NCI-H2029 (cell line): ENCODE measurements at regions not wholly inside any gene's neighbourhood (a gene's known extent, or its start where the extent isn't known, plus 50 kb on each side); places are given as distances from the start of the nearest gene placed in this dataset.
"Not testable (repeated sequence)": the region's sequence is repeated elsewhere in the genome, so short reads cannot be mapped to it uniquely, and the experiment has no call there.

Source experiments
- DNase-seq: peaks from one replicate; lab custom pipeline; 2025; lab: John Stamatoyannopoulos, UW

- DNase-seq = no peak
These were observed 68.9 kb downstream of the CYP26B1 start for GRCh38 chr2:72078773-72079172.

- DNase-seq = no peak
These were observed 69.9 kb downstream of the CYP26B1 start for GRCh38 chr2:72077702-72078169.

GRCh38 chr2:72073373-72073772 lies 74.3 kb downstream of the CYP26B1 start:
- DNase-seq = not testable (repeated sequence)

DNA sequence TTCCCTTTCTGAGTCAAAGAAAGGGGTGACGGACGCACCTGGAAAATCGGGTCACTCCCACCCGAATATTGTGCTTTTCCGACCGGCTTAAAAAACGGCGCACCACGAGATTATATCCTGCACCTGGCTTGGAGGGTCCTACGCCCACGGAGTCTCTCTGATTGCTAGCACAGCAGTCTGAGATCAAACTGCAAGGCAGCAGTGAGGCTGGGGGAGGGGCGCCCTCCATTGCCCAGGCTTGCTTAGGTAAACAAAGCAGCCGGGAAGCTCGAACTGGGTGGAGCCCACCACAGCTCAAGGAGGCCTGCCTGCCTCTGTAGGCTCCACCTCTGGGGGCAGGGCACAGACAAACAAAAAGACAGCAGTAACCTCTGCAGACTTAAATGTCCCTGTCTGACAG lies 83.5 kb downstream of the CYP26B1 start:
- not testable (repeated sequence) for DNase-seq

DNA sequence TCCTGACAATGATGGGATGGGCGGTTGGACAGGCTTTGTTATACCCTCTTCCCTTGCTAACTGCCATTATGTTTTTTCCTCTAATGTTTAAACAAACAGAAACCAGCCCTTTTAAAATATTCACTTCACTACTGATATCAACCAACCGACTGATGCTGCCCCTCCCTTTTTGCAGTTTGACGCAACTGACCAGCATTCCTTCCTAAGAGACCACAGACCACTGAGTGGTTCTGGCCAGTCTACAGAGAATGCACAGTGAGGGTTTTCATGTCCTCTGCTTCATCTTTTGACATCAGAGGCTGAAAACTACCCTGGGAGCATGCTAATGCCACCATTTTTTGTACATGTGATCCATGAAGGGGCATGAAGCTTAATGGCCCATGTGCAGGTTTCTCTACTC lies 85.3 kb downstream of the CYP26B1 start:
- no peak for DNase-seq

- no peak for DNase-seq
These were observed 90.4 kb downstream of the CYP26B1 start for GRCh38 chr2:72057308-72057707.

DNA sequence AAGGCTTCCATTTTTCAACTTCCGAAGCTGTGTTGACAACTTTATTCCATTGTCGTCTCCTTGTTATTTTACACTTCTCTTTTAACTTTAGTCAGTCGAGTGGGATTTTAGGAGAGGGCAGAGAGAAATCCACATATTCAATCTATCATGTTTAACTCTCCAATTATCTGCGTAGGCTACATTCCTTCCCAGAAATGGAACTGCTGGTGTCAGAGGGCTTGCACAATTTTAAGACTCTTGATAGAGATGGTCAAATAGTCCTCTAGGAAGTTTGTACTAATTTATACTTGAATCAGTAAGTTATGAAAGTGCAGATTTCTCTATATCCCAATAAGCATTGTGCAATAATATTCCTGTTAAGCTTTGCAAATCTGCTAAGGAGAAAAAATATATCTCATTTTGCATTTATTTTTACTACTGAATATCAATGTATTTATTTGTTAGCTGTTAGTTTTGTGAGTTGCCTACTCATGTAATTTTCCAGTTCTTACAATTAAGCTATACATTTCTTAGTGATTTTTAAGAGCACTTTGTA lies 95.6 kb downstream of the CYP26B1 start:
- no peak for DNase-seq

DNA sequence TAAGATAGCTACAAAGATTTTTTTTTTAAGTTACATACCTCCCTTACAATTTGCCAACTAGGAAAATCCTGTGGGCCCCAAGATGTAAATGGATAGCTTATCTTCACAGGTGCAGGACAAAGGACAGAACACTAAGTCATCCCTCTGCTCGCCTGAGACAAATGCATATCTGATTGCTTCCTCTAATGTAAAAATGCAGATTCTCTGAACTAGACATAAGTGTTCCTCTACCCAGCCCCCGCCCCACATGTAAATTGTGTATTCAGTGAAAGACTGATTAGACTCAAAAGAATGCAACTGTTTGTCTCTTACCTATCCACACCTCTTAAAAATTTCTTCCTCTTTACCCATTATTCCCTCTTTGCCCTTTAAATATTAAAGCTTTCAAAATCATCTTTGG lies 96.5 kb downstream of the CYP26B1 start:
- no peak for DNase-seq

DNA sequence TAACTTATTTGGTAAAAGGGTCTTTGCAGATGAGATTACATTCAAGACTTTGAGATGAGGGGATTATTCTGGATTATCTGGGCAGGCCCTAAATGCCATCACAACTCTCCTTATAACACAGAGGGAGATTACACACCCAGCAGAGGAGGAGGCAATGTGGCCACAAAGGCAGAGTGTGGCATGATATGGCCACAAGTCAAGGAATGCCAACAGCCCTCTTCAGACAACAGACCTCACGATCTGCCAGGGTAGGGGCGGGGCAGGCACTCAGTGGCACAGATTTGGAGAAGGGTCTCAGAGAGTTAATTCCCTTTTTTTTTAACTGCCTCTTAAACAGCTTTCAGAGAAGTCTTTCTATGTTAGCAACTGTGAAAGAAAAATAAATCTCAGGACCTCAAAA lies 96.9 kb downstream of the CYP26B1 start:
- DNase-seq = no peak

GRCh38 chr2:72048881-72049477 lies 98.7 kb downstream of the CYP26B1 start:
- DNase-seq = no peak

GRCh38 chr2:72043985-72044384 lies 103.7 kb downstream of the CYP26B1 start:
- no peak for DNase-seq

DNA sequence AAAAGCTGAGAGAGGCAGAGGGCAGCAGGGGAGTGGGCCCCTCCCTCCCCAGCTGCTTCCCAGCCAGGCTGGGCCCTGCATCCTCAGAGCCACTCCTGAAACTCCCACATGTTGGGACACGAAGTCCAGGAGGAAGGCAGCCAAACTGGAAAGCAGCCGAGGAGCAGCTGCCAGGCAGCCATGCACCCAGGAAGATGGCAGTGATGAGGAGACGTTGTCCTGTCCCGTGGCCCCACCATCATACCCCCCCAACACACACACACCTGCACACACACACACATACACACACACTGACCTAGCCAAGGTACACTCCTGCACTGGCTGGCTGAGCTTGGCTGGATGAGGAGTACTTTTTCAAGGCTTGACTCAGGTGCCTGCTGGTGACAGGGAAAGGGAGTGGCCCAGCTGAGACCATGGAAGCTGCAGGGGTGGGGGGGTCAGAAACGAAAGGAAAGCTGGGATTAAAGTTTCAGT lies 106.0 kb downstream of the CYP26B1 start:
- DNase-seq = no peak

- DNase-seq = no peak
These were observed 106.8 kb downstream of the CYP26B1 start for GRCh38 chr2:72040629-72041571.

GRCh38 chr2:72038524-72038923 lies 109.1 kb downstream of the CYP26B1 start:
- no peak for DNase-seq

DNA sequence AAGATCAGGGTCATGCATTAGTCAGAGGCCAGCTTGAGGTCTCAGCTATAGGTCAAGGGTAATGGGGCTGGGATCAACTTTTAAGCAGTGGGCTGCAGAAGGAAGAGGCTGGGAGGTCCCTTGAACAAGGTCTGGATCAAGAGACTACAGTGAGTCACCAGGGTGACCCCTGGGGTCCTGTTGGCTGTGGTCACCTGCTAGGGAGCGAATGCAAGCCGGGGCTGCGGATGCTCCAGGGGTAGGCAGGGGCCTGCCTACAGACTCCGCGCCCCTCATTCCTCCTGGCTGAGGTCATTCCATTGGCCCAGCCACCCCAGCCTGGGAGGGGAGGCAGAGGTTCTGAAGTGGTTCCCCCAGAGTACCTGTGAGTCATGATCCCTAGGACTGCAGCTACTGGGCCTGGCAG lies 110.4 kb downstream of the CYP26B1 start:
- DNase-seq = no peak

- no peak for DNase-seq
These were observed 111.1 kb downstream of the CYP26B1 start for GRCh38 chr2:72036595-72036994.

- DNase-seq = no peak
These were observed 111.5 kb downstream of the CYP26B1 start for GRCh38 chr2:72036173-72036545.

GRCh38 chr2:72035518-72036172 lies 112.0 kb downstream of the CYP26B1 start:
- no peak for DNase-seq

DNA sequence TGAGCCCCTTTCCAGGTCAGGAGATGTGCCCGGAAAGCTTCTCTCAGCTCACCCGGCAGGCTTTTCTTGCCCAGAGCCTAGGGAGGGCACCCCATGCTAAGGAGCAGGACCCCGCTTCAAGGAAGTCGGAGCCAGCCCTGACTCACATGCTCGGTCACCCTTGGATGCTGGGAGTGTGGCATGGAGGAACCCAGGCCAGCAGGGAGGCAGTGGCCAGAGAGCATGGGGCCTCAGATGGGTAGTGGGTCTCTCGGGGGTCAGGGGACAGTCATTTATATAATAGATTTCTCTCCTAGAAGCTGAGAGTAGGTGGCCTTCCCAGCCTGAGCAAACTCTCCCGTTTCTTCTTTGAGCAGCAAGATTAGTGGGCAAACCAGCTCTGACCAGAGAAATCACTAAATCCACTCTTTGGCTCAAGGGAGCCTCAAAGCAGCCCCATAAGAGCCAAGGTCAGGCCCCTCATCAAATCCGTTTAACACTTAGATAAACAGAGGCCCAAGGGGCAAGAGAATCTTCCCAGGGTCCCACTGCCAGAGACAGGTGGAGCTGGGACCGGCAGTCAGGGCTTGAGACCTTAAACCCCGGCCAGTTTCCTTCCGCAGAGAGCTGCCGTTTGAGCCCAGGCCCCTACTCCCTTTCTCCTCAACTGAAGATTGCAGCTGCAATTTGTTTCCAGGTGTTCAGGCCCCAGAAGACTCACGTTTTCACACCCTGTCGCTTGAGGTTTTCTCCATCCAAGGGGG lies 113.1 kb downstream of the CYP26B1 start:
- no peak for DNase-seq

DNA sequence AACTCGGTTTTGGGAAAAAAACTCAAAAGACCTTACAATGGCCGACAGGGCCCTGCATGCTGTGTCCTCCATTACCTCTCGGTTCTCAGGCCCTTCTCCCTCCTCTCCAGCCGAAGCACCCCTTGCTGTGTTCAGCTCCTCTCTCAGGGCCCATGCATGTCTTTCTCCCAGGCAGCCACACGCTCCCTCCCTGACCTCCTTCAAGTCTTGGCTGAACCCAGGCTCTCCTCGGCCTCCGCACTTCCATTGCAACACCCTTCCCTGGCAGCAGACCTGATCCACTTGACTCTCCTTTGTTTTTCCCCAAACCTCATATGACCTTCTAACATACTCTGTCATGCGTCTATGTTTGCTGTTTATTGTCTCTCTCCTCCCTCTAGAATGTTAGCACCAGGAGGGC lies 114.0 kb downstream of the CYP26B1 start:
- DNase-seq = no peak

DNA sequence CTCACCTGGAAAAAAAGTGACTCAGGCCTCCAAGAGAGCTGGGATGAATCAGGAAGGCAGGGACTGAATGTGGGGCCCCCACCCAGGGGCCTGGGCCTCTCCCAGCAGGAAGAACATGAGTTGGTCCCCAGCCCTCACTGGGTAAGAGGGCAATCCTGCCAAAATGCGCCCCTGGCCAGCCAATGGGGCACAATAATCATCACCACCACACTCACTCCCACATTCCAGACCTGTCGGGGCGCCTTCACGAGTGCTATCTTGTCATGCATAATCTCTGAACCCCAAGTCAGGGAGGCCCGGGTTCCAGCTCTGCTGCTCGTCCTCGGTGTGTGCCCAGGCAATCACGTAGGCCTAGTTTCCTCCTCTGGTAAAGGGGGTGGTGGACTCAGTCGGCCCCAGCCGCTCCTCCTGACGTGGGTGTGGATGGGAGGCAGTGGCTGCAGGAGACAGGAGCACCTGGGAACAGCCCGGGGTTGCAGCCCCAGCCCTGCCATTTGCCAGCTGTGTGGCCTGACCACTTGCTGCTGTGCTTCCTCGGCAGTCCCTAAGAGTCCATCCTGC lies 115.1 kb downstream of the CYP26B1 start:
- DNase-seq = no peak
